Colonic mucosa (tissue), 4 donors: ENCODE measurements at regions not wholly inside any gene's neighbourhood (a gene's known extent, or its start where the extent isn't known, plus 50 kb on each side); places are given as distances from the start of the nearest gene placed in this dataset.

Experiments
- DNase-seq: peaks from one replicate; pipeline ENCODE4 v3.0.0-alpha.2; 2020
- H3K27ac ChIP-seq: fragments of 200-600 bp; one replicate; pipeline ENCODE4 v1.8.0; 2021
- H3K27me3 ChIP-seq: fragments of 200-600 bp; one replicate; pipeline ENCODE4 v1.8.0; 2021
- H3K36me3 ChIP-seq: fragments of 200-600 bp; one replicate; pipeline ENCODE4 v1.8.0; 2021
- H3K4me1 ChIP-seq: fragments of 200-600 bp; one replicate; pipeline ENCODE4 v1.8.0; 2021; ENCODE audit warnings: mild to moderate bottlenecking
- H3K4me3 ChIP-seq: fragments of 200-600 bp; one replicate; pipeline ENCODE4 v1.8.0; 2021
- H3K9ac ChIP-seq, 2 donors: one replicate each; pipeline ENCODE4 v1.7.0; 2013; ENCODE audit warnings: control low read depth in 2 of 2, low read depth in 2 of 2, low read length in 2 of 2
- H3K9me3 ChIP-seq: fragments of 200-600 bp; one replicate; pipeline ENCODE4 v1.8.0; 2021
- intact Hi-C: fragments of 100-400 bp; cut with DNase I; formaldehyde crosslinking; loops from one replicate; pipeline ENCODE4 v1.14.1; 2022
- TF ChIP-seq, protein P1 (sequence below): fragments of 200-600 bp; IDR thresholded peaks from one replicate; pipeline ENCODE4 v1.8.0; 2022; ENCODE audit warnings: antibody characterized with exemption, mild to moderate bottlenecking
- donor health status: healthy.
- donor health status: DM: no; HTN: no; CAD: no.
- donor health status: DM: no; HTN: no; CAD: no.

DNA sequence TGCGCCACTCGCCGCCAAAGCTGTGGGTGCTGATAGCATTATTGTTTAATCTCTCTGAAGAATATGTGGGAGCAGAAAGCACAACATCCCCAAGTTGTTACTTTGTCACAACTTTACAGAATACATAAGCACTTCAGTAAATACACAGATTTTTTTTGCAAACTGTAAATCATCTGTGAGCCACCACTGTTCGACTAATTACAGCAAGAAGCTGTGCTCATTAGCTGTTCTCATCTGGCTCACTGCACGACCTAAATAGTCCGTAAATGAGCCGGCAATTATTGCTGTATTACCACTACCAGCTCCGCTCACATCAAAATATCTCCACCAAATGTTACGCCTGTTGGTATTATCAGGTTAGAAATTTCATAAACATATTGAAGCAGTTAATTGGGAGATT is 228.9 kb upstream of the PRKD1 start:
- H3K4me1 ChIP-seq: no peaks in the 10 kb centered on the region
- no peaks in the 10 kb centered on the region for H3K27me3 ChIP-seq
- TF ChIP-seq, protein P1, sequence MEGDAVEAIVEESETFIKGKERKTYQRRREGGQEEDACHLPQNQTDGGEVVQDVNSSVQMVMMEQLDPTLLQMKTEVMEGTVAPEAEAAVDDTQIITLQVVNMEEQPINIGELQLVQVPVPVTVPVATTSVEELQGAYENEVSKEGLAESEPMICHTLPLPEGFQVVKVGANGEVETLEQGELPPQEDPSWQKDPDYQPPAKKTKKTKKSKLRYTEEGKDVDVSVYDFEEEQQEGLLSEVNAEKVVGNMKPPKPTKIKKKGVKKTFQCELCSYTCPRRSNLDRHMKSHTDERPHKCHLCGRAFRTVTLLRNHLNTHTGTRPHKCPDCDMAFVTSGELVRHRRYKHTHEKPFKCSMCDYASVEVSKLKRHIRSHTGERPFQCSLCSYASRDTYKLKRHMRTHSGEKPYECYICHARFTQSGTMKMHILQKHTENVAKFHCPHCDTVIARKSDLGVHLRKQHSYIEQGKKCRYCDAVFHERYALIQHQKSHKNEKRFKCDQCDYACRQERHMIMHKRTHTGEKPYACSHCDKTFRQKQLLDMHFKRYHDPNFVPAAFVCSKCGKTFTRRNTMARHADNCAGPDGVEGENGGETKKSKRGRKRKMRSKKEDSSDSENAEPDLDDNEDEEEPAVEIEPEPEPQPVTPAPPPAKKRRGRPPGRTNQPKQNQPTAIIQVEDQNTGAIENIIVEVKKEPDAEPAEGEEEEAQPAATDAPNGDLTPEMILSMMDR: no peak
- no peaks in the 10 kb centered on the region for H3K36me3 ChIP-seq
- H3K4me3 ChIP-seq: no peak overlapping the region
- H3K27ac ChIP-seq: no peak overlapping the region
- H3K9ac ChIP-seq: no peak overlapping the region
- H3K9me3 ChIP-seq: no peaks in the 10 kb centered on the region
- DNase-seq: no peak
- intact Hi-C loops: no loop called here

DNA sequence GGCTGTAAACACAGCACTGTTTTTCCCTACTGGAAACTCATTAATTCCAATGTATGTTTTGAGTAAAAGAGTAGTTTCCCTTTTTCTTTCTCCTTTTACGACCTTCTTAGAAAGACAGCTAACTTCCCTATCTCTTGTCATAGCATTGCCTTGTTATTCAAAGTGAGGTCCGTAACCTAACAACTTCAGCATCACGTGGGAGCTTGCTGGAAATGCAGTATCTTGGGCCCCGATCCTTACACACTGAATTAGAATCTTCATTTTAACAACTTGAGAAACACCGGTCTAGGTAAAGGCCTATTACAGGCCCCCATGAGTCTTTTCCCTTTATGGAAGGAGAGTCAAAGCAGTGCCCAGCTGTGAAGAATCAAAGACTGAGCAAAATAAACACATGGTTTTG is 230.7 kb upstream of the PRKD1 start:
- H3K27ac ChIP-seq: no peak overlapping the region
- no peaks in the 10 kb centered on the region for H3K27me3 ChIP-seq
- TF ChIP-seq, protein P1: no peak
- no peak for DNase-seq
- no peak overlapping the region for H3K4me3 ChIP-seq
- no peaks in the 10 kb centered on the region for H3K36me3 ChIP-seq
- intact Hi-C loops: no loop called here
- H3K9me3 ChIP-seq: no peaks in the 10 kb centered on the region
- no peak overlapping the region for H3K9ac ChIP-seq
- no peaks in the 10 kb centered on the region for H3K4me1 ChIP-seq

- Histone ChIP-seq H3K9me3 (no peaks in the 10 kb centered on the region), H3K27ac (no peak overlapping the region), H3K9ac (no peak overlapping the region), H3K4me3 (no peak overlapping the region), H3K36me3 (no peaks in the 10 kb centered on the region), H3K27me3 (no peaks in the 10 kb centered on the region), H3K4me1 (no peaks in the 10 kb centered on the region)
- intact Hi-C loops: no loop called here
- DNase-seq: no peak
- TF ChIP-seq, protein P1: no peak
These were observed 231.7 kb upstream of the PRKD1 start for GRCh38 chr14:30159374-30159773.

GRCh38 chr14:30160608-30161007 is 233.0 kb upstream of the PRKD1 start:
- TF ChIP-seq, protein P1: no peak
- no peaks in the 10 kb centered on the region for H3K27me3 ChIP-seq
- no peak for DNase-seq
- H3K9me3 ChIP-seq: no peaks in the 10 kb centered on the region
- intact Hi-C loops: no loop called here
- no peak overlapping the region for H3K27ac ChIP-seq
- H3K36me3 ChIP-seq: no peaks in the 10 kb centered on the region
- no peak overlapping the region for H3K9ac ChIP-seq
- no peak overlapping the region for H3K4me3 ChIP-seq
- H3K4me1 ChIP-seq: no peaks in the 10 kb centered on the region

- no peak for DNase-seq
- H3K9ac ChIP-seq: no peak overlapping the region
- H3K27me3 ChIP-seq: no peaks in the 10 kb centered on the region
- no peaks in the 10 kb centered on the region for H3K9me3 ChIP-seq
- no peak overlapping the region for H3K4me3 ChIP-seq
- TF ChIP-seq, protein P1: no peak
- H3K36me3 ChIP-seq: no peaks in the 10 kb centered on the region
- no peak overlapping the region for H3K27ac ChIP-seq
- intact Hi-C loops: no loop called here
- H3K4me1 ChIP-seq: no peaks in the 10 kb centered on the region
These were observed 234.4 kb upstream of the PRKD1 start for GRCh38 chr14:30162066-30162465.

DNA sequence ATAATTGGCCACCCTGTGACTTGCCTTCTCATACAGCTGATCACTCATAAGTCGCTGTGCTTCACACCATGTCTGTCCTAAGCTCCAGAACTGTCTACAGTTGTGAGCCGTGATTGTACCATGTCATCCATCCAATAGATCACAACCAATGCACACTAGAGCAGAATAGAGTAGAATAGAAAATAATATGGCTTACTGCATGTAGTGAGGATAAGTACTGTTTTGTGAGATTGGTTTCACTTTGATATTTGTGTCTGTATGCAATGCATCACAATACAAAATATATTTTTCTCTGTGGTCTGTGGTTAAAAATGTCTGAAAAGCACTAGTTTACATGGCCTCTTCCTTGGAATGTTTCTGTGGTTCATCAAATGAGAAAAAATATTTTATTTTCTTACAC is 237.6 kb upstream of the PRKD1 start:
- H3K9ac ChIP-seq: no peak overlapping the region
- TF ChIP-seq, protein P1: no peak
- H3K27me3 ChIP-seq: no peaks in the 10 kb centered on the region
- DNase-seq: no peak
- H3K4me3 ChIP-seq: no peak overlapping the region
- H3K9me3 ChIP-seq: no peaks in the 10 kb centered on the region
- intact Hi-C loops: no loop called here
- H3K4me1 ChIP-seq: no peaks in the 10 kb centered on the region
- H3K36me3 ChIP-seq: no peaks in the 10 kb centered on the region
- no peak overlapping the region for H3K27ac ChIP-seq
